ENCODE measurements at regions not wholly inside any gene's neighbourhood (a gene's known extent, or its start where the extent isn't known, plus 50 kb on each side); places are given as distances from the start of the nearest gene placed in this dataset.
"Not testable (repeated sequence)": the region's sequence is repeated elsewhere in the genome, so short reads cannot be mapped to it uniquely, and the experiment has no call there.

DNA sequence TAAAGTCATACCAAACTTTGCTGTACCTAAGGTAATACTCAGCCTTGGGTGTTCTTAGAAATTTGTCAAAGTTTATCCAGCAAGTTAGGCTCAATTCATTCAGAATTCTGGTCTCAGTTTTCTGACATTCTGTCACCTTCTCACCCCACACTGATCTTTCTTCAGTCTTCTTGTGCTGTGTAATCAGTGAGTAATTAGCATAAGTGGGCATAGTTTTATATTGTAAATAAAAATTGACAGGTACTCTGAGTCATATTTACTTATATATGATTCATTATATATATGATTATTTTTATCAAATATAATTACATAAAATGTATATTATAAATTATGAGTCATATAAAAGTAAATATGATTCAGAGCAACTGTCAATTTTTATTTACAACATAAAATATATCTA is 170.9 kb upstream of the MAGI2 start:
- no peaks in the 10 kb centered on the region for H3K9me3 Mint-ChIP-seq
- no peaks in the 10 kb centered on the region for H3K36me3 Mint-ChIP-seq (ENCODE audit: low read depth)
- H3K4me3 Mint-ChIP-seq = no peak overlapping the region
- no peak overlapping the region for H3K27ac Mint-ChIP-seq
- H3K4me1 Mint-ChIP-seq (ENCODE audit: low read depth) = no peaks in the 10 kb centered on the region
- no peaks in the 10 kb centered on the region for H3K27me3 Mint-ChIP-seq

DNA sequence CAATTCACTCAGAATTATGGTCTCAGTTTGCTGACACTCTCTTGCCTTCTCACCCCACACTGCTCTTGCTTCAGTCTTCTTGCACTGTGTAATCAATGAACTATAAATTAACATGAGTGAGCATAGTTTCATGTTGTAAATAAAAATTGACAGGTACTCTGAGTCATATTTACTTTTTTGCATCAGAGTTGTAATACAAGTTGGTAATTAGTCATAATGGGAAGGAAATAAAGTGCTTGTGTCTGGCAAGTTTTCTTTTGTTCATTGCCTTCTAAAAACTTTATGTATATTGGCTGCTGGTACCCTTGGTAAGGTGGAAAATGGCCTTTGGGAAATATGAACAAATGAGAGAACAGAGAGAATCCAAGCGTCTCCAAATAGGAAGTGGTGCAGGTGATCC is 169.3 kb upstream of the MAGI2 start:
- no peaks in the 10 kb centered on the region for H3K27me3 Mint-ChIP-seq
- H3K27ac Mint-ChIP-seq = no peak overlapping the region
- no peaks in the 10 kb centered on the region for H3K9me3 Mint-ChIP-seq
- no peaks in the 10 kb centered on the region for H3K4me1 Mint-ChIP-seq (ENCODE audit: low read depth)
- no peak overlapping the region for H3K4me3 Mint-ChIP-seq
- H3K36me3 Mint-ChIP-seq (ENCODE audit: low read depth) = no peaks in the 10 kb centered on the region

DNA sequence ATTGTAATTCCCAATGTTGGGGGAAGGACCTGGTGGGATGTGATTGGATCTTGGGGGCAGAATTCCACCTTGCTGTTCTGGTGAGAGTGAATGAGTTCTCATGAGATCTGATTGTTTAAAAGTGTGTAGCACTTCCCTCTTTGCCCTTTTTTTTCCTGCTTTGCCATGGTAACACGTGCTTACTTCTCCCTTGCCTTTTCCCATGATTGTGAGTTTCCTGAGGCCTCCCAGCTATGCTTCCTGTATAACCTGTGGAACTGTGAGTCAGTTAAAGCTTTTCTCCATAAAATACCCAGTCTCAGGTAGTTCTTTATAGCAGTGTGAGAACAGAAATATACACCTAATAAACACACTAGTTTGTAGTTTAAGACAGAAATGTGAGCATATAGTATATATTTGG is 166.8 kb upstream of the MAGI2 start:
- no peaks in the 10 kb centered on the region for H3K36me3 Mint-ChIP-seq (ENCODE audit: low read depth)
- no peaks in the 10 kb centered on the region for H3K9me3 Mint-ChIP-seq
- no peaks in the 10 kb centered on the region for H3K4me1 Mint-ChIP-seq (ENCODE audit: low read depth)
- no peak overlapping the region for H3K27ac Mint-ChIP-seq
- H3K27me3 Mint-ChIP-seq = no peaks in the 10 kb centered on the region
- no peak overlapping the region for H3K4me3 Mint-ChIP-seq

DNA sequence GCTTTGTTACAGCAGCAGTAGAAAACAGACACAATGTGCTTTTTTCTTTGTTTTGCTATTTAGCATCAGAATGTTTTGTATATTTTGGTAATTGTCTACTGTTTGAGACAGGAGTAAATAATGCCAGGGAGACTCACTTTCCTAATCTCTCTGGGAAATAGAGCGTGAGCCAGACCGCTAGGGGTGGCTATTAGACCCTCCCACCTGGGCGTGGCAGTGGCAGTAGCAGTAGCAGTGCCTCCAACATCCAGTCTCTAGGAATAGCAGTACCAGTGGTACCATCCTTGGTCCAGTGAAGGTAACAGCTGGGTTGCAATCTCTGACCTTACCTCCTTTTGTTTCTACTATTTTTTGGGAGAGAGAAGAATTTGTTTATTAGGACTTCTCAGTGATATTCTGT is 165.7 kb upstream of the MAGI2 start:
- Mint-ChIP-seq H3K9me3 (no peaks in the 10 kb centered on the region), H3K4me3 (no peak overlapping the region), H3K27ac (no peak overlapping the region), H3K4me1 (ENCODE audit: low read depth) (no peaks in the 10 kb centered on the region), H3K36me3 (ENCODE audit: low read depth) (no peaks in the 10 kb centered on the region), H3K27me3 (no peaks in the 10 kb centered on the region)

DNA sequence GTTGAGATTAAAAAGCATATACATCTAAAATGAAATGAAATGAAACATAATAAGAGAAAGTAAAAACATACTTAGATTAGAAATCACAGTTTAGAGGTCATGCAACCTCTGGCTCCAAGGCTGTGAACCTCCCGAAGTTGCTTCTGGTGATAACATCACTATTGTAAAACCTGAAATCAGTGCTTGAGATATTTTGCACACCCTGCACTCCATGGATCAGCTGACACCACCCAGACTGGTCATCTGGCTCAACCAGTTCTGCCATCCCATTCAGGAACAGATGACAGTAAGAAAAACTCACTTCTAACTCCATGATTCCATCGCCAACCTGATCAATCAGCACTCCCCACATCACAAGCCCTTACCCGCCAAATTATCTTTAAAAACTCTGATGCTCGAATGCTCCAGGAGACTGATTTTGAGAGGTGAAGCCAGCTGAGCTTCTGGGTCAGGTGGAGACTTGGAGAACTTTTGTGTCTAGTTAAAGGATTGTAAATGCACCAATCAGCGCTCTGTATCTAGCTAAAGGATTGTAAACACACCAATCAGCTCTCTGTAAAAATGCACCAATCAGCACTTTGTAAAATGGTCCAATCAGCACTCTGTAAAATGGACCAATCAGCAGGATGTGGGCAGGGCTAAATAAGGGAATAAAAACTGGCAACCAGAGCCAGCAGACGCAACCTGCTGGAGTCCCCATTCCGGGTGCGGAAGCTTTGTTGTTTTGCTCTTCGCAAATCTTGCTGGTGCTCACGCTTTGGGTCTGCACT is 162.6 kb upstream of the MAGI2 start:
- Mint-ChIP-seq H3K27me3 (no peaks in the 10 kb centered on the region), H3K4me1 (ENCODE audit: low read depth) (no peaks in the 10 kb centered on the region)

DNA sequence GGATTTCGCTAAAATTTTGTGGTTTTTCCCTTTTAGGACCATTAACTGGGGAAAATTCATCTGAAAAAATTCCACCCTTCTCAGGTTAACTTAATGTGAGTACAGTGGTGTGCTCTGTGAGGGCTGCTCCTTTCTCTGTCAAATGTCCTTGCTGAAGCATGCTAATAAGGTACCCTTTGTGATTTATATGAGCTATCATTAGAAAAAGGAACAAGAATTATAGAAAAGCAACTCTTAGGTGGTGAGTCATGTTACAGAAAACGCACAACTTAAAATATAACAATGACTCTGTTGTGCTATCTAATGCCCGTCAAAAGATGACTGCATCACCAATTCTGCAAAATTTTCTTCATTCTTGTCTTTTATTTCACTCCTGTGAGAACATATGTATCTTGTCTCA is 162.0 kb upstream of the MAGI2 start:
- Mint-ChIP-seq H3K4me1 (ENCODE audit: low read depth) (no peaks in the 10 kb centered on the region), H3K27ac (no peak overlapping the region), H3K9me3 (no peaks in the 10 kb centered on the region), H3K4me3 (no peak overlapping the region), H3K27me3 (no peaks in the 10 kb centered on the region), H3K36me3 (ENCODE audit: low read depth) (no peaks in the 10 kb centered on the region)

More for the DNA sequence above, 162.6 kb upstream of the MAGI2 start:
- Mint-ChIP-seq H3K4me3 (no peak overlapping the region), H3K36me3 (ENCODE audit: low read depth) (no peaks in the 10 kb centered on the region), H3K27ac (no peak overlapping the region), H3K9me3 (no peaks in the 10 kb centered on the region)

DNA sequence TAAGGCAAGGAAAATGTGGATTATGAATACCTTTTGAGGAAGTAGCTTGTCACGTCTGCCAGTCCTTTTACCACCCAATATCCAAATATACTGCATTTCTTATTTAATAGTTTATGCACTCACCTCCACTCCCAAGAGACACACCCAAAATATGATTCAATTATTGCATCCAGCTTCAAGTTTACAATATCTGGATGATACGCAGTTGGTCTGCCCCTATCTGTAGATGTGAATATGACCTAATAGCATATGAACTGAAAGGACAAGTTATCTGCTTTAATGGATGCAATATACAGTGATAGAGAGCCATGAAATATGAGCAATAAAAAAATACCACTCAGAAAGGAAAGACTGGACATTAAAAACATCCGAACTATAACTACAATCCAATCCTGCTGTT is 159.4 kb upstream of the MAGI2 start:
- H3K36me3 Mint-ChIP-seq (ENCODE audit: low read depth) = no peaks in the 10 kb centered on the region
- H3K27me3 Mint-ChIP-seq = no peaks in the 10 kb centered on the region
- no peaks in the 10 kb centered on the region for H3K9me3 Mint-ChIP-seq
- H3K4me3 Mint-ChIP-seq = no peak overlapping the region
- no peak overlapping the region for H3K27ac Mint-ChIP-seq
- H3K4me1 Mint-ChIP-seq (ENCODE audit: low read depth) = no peaks in the 10 kb centered on the region

DNA sequence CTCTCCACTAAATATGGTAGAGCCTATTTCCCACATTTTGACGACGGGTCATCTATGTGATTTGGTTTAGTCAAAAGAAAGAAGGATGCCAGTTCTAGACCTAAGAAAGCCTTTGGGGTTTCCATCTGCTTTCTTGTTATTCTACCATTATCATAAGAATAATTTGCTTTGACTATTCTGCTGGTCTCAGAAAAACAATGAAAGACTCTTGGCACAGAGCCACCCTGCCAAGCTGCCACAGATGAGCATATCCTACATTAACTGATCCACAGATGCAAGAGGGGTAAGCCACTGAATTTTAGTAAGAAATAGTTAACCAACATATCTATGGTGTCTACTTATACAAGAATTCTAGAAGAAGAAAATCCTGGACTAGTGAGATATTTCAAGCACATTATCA is 158.6 kb upstream of the MAGI2 start:
- Mint-ChIP-seq H3K9me3 (no peaks in the 10 kb centered on the region), H3K36me3 (ENCODE audit: low read depth) (no peaks in the 10 kb centered on the region)

DNA sequence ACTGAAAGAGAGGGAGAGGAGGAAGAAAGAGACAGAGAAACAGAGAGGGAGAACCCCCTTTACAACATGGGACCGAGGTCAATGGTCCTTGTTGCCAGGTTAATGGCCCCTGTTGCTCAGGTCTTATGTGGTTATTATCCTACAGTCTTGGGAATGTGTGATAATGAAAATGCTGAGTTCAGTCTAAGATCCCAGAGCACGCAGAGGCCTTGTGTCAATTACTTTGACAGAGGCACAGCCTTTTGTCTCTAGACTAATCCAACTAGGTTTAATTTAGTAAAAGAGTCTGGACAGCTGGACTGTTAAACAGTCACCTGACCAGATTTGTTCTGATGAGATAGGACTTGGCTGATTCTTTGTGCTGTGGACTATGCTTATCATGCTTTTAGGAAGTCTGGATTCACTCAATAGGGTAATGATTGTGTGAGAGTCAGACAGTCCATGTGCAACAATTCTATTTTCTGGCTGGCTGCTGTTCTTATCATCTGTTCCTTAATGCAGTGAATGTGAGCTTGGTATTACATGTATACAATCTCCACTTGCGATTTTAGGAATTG is 157.4 kb upstream of the MAGI2 start:
- H3K4me3 Mint-ChIP-seq = no peak overlapping the region
- H3K4me1 Mint-ChIP-seq (ENCODE audit: low read depth) = no peaks in the 10 kb centered on the region
- no peaks in the 10 kb centered on the region for H3K36me3 Mint-ChIP-seq (ENCODE audit: low read depth)
- H3K27ac Mint-ChIP-seq = no peak overlapping the region
- H3K9me3 Mint-ChIP-seq = no peaks in the 10 kb centered on the region
- no peaks in the 10 kb centered on the region for H3K27me3 Mint-ChIP-seq

More for the DNA sequence above, 158.6 kb upstream of the MAGI2 start:
- H3K27ac Mint-ChIP-seq = no peak overlapping the region
- no peak overlapping the region for H3K4me3 Mint-ChIP-seq
- H3K27me3 Mint-ChIP-seq = no peaks in the 10 kb centered on the region
- H3K4me1 Mint-ChIP-seq (ENCODE audit: low read depth) = no peaks in the 10 kb centered on the region

DNA sequence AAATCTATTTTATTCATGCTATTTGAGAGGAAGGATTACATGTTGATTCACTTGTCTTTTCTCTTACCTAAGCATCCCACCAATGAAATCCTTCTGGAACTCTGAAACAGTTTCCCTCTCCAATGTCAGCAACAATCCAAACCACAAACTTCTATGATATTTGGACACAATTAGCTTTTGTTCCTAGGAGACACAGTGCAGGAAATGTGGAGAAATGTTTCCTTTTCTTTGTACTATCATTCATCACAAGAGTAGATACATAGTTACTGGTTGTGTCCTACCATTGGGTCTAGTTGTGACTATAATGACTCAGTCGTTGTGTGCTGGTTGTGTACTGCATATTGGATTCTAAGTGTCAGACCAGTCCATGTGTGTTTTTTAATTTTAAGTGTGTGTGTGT is 156.8 kb upstream of the MAGI2 start:
- no peak overlapping the region for H3K27ac Mint-ChIP-seq
- no peaks in the 10 kb centered on the region for H3K27me3 Mint-ChIP-seq
- H3K4me3 Mint-ChIP-seq = no peak overlapping the region
- no peaks in the 10 kb centered on the region for H3K4me1 Mint-ChIP-seq (ENCODE audit: low read depth)
- H3K36me3 Mint-ChIP-seq (ENCODE audit: low read depth) = no peaks in the 10 kb centered on the region
- H3K9me3 Mint-ChIP-seq = no peaks in the 10 kb centered on the region

DNA sequence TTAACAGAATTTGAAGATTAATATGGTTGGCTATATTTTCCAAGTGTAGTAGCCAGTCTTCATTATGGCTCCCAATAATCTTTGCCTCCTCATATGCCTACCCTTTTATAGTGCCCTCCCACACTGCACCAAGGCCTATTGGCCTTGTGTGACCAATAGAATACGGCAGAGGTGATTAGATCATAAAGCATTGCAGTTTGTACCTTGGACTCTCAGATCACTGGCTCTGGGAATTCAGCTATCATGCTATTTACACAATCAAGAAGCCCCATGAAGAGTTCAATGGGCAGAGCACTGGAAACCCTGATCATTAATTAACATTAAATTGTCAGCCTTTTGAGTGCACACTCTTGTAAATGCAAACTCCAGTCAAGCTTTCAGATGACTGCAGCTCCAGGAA is 154.5 kb upstream of the MAGI2 start:
- Mint-ChIP-seq H3K9me3 (no peaks in the 10 kb centered on the region), H3K27me3 (no peaks in the 10 kb centered on the region), H3K4me3 (no peak overlapping the region), H3K36me3 (ENCODE audit: low read depth) (no peaks in the 10 kb centered on the region), H3K4me1 (ENCODE audit: low read depth) (no peaks in the 10 kb centered on the region), H3K27ac (no peak overlapping the region)

DNA sequence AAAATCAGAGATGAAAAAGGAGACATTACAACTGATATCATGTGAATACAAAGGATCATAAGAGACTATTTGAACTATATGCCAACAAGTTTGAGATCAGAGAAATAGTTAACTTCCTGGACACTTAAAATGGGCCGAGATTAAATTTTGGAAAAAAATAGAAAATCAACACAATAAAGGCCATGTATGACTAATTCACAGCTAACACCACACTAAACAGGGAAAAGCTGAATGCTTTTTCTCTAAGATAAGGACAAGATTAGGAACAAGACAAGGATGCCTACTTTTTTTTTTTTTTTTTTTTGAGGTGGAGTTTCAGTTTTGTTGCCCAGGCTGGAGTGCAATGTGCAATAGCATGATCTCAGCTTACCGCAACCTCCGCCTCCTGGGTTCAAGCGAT is 151.4 kb upstream of the MAGI2 start:
- H3K4me3 Mint-ChIP-seq = no peak overlapping the region
- H3K36me3 Mint-ChIP-seq (ENCODE audit: low read depth) = no peaks in the 10 kb centered on the region
- no peaks in the 10 kb centered on the region for H3K27me3 Mint-ChIP-seq
- no peaks in the 10 kb centered on the region for H3K9me3 Mint-ChIP-seq
- H3K27ac Mint-ChIP-seq = no peak overlapping the region
- no peaks in the 10 kb centered on the region for H3K4me1 Mint-ChIP-seq (ENCODE audit: low read depth)

DNA sequence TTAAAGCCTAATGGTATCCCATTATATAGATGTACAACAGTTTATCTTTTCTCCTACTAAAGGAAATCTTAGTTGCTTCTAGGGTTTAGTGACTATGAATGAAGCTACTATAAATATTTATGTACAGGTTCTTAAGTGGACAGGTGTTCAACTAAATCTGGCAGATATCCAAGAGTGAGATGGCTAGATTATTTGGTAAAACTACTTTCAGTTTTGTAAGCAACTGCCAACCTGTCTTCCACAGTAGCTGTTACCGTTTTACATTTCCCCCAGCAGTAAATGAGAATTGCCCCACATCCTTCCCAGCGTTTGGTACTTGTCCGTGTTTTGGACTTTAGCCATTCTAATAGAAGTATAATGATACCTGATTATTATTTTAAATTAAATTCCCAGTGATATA is 144.9 kb upstream of the MAGI2 start:
- H3K9me3 Mint-ChIP-seq = no peaks in the 10 kb centered on the region
- no peak overlapping the region for H3K27ac Mint-ChIP-seq
- H3K36me3 Mint-ChIP-seq (ENCODE audit: low read depth) = no peaks in the 10 kb centered on the region
- H3K4me1 Mint-ChIP-seq (ENCODE audit: low read depth) = no peaks in the 10 kb centered on the region
- H3K4me3 Mint-ChIP-seq = no peak overlapping the region
- H3K27me3 Mint-ChIP-seq = no peaks in the 10 kb centered on the region

DNA sequence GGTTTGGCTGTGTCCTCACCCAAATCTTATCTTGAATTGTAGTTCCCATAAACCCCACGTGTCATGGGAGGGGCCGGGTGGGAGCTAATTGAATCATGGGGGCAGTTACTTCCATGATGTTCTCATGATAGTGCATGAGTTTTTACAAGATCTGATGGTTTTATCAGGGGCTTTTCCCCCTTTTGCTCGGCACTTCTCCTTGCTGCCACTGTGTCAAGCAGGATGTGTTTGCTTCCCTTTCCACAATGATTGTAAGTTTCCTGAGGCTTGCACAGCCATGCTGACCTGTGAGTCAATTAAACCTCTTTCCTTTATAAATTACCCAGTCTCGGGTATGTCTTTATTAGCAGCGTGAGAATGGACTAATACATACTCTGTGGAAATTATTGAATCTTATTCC is 141.2 kb upstream of the MAGI2 start:
- H3K36me3 Mint-ChIP-seq (ENCODE audit: low read depth); H3K4me1 Mint-ChIP-seq (ENCODE audit: low read depth); H3K27me3 Mint-ChIP-seq; H3K4me3 Mint-ChIP-seq; H3K9me3 Mint-ChIP-seq; H3K27ac Mint-ChIP-seq: not testable (repeated sequence)

DNA sequence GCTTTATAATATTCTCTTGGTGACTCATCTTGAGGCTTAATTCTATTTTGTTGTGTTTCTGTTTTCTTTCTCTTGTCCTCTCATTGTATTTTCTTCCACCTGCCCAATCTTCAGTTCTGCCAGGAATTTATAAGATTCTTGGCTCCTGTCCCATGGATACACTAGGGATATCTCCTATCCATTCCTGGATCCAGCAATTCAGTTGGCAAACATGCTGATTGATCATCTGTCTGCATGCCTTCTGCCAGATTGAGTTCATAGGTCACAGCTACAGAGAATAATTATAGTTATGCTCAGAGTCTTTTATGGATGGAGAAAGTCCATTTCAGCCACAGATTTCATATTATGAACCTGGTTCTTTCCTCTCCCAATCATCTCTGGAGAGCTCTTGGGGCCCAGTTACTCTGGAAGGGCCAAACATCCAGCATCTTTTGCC is 140.4 kb upstream of the MAGI2 start:
- Mint-ChIP-seq H3K27me3 (no peaks in the 10 kb centered on the region), H3K27ac (no peak overlapping the region), H3K4me1 (ENCODE audit: low read depth) (no peaks in the 10 kb centered on the region), H3K36me3 (ENCODE audit: low read depth) (no peaks in the 10 kb centered on the region), H3K4me3 (no peak overlapping the region), H3K9me3 (no peaks in the 10 kb centered on the region)
